T-helper 2 cell treated with Interferon-gamma antibody and Interleukin-4, amounts not matched to agents 100 ng/mL and 5 ng/mL, for 36 hours (primary cell): ENCODE measurements at regions not wholly inside any gene's neighbourhood (a gene's known extent, or its start where the extent isn't known, plus 50 kb on each side); places are given as distances from the start of the nearest gene placed in this dataset.

Source experiments
- intact Hi-C: fragments of 100-400 bp; cut with micrococcal nuclease; formaldehyde crosslinking; loops from one replicate; pipeline ENCODE4 v1.15.1; 2023

DNA sequence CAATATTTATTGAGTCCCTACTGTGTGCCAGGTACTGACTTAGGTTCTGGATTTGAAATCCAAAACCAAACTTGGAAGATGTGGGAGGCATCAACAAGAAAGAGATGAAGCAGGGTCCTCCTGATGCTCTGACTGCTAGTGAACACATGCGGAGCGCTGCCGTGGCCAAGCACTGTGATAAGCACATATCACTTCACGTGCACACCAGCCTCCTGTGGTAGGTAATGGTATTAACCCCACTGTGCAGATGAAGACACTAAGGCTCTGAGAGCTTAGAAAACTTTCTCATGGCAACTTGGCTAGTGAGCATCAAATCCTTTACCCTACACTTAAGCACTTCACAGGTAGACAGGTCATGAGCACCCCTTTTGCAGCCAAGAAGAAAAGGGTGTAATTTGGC lies 216.1 kb downstream of the HAUS1 start:
- intact Hi-C loops, result no loop called here

DNA sequence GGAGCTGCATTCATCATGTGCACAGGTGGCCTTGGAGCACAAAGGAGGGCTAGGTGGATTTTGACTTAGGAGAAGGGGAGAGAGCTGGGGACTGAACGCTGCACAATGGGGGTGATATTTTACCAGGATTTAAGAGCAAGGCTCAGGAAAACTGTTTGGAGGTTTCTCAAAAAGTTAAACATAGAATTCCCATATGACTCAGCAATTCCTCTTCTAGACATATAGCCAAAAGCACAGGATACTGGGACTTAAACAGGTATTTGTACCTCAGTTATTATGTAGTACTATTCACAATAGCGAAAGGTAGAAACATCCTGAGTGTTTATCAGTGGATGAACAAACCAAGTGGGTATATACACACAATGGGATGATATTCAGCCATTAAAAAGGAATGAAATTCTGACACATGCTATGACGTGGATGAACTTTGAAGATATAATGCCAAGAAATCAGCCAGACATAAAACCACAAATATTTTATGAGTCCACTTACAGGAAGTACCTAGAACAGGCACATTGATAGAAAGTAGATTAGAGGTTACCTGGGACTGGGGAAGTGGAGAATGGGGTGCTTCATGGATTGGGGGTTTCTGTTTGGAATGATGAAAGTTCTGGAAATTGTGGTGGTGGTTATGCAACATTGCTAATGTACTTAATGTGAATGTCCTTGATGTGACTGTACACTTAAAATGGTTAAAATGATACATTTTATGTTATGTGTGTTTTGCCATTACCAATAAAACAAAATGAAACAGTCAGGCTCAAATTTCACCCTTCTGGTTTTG lies 216.9 kb downstream of the HAUS1 start:
- intact Hi-C loops, result no loop called here

DNA sequence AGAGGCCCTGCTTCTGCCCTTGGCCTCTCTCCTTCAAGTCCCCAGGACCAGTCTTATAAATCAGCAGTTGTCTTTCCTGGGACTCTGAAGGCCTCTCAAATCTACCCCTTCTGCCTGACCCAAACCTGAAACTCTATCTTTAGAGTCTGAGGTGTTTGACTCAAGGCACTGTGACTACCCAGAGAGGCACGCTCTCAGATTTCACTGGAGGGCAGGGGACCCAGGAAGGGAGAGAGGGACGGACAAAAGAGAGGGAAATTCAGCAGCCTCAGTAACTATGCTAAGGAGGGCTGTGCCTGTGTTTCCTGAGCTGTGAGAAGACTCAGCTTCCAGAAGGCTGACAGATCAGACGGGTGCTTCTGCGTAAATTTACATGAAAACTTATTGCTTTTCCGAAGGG lies 217.8 kb downstream of the HAUS1 start:
- intact Hi-C loops, result no loop called here

DNA sequence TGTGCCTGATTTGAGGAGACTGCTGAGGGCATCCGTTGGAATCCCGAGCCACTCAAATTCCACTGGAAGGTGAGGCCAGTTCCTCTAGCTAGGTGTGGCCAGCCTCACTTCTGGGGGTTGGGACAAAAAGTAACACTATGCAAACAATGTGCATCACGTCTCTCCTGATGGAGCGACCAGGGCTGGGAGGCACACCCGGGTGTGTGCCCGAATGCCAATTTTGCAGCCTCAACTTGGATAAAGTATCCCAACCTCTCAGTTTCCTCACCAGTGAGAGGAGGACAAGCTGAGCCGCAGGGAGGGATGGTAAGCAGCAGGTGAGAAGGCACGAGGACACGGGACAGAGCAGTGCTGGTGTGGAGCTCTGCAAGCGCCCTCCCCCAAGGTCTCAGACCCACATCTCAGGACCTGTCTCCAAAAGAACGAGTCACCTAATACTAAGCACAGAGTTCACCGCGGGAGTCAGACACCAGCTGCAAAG lies 218.3 kb downstream of the HAUS1 start:
- intact Hi-C loops, result no loop called here

DNA sequence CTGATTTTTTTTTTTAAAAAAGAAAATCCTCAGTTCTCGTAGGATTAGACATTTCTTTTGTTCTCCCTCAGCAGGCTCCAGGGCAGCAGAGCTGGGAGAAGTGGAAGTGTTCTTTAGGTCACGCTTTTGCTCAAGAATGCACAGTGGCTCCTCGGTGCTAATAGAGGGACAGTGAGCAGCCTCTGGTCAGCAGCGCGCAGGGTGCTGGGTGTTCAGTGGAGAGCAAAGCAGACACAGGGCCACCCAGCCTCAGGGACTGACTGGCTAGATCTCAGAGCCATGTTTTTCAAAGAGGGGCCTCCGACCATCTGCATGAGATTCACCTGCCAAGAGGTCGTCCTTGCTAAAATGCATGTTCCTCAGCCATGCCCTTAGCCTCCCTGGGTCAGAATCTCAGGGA lies 218.8 kb downstream of the HAUS1 start:
- intact Hi-C loops, result no loop called here

DNA sequence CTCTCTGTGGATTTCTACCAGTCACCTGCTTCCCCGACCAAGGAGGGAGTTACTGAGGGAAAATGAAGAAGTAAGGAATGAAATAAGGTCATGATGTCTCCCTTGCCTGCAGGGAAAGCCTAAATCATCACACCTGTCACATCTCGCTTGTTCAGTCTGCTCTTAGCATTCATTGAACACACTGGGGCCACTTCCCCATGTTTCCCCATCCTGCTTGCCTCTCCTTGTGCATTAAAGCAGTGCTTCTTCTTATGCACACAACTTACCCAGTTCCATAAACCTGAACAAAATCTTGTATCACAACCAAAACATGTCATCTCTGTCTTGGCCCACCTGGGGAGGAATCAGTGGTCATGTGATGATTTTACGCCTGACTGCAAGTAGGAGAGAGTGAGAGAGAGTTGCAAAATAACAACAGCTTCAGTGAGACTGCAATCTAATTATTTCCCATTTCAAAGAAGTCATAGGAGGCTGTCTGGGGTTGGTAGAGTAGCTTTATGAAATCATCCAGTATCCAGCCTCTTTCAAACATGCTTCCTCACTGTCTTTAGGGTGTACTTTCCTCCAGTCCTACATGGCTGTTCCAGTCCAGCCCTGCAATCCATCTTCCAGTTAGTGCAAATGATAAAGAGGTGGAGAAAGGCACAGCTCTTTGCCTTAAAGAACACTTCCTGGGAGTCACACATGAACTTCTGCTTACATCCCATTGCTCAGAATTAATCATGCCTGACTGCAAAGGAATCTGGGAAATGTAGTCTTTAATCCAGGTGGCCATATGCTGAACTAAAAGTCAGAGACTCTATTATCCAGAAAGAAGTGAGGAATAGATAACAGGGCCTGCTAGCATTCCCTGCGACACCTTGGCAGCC lies 220.1 kb downstream of the HAUS1 start:
- intact Hi-C loops, result no loop called here

DNA sequence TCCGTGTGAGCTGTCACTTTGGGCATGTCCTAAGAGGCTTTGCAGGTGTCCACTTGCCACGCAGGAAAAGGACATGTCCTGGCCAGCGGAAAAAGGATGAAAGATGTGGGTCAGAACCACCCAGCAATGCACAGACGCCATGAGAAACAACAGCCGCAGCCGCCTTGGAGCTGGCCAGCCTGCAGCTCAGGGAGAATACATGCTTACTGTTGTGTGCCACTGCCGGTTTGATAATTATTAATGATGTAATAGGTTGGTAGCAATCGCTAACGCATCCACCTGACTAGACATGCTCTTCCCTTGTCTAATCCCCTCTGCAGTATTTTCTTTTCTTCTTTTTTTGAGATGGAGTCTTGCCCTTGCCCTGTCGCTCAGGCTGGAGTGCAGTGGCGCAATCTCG lies 221.7 kb downstream of the HAUS1 start:
- intact Hi-C loops, result no loop called here

DNA sequence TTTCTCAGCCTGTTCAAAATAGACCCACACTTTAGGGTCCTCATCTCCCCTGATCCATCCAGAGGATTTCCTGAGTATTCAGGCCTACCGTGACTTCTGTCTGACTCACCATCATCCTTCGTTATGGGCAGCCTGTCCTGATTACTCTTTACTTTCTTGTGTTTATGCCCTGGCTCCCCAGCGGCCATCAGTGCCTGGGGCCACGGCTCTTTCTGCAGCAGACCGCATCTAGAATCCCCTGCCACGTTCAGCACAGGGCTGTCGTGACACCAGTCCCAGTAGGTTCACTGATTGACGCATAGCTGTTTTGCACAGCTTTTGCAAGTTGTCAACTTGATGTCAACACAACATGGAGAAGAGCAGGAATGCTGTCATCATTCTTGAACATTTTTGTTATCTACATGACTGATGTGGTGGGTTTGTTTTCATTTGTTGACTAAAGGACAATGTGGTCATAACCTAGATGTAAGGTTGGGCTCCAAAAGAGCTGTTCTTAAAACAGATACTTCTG lies 225.6 kb downstream of the HAUS1 start:
- intact Hi-C loops, result no loop called here

DNA sequence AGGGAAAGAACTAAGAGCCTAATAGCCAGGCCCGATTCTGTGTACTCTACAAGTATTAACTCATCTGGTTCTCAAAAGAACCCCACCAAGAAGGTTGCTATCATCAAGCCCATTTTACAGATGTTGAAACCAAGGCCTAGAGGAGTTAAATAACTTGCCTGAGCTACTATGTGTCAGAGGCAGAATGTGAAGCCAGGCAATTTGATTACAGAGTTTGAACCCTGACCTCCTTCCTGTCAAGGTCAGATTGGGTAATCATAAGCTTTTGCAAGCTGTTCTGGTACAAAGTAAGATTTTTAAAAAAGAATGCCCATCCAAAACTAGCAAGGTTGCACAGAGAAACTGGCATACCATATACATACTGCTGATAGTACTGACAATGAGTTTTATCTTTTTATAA lies 227.1 kb downstream of the HAUS1 start:
- intact Hi-C loops, result no loop called here

DNA sequence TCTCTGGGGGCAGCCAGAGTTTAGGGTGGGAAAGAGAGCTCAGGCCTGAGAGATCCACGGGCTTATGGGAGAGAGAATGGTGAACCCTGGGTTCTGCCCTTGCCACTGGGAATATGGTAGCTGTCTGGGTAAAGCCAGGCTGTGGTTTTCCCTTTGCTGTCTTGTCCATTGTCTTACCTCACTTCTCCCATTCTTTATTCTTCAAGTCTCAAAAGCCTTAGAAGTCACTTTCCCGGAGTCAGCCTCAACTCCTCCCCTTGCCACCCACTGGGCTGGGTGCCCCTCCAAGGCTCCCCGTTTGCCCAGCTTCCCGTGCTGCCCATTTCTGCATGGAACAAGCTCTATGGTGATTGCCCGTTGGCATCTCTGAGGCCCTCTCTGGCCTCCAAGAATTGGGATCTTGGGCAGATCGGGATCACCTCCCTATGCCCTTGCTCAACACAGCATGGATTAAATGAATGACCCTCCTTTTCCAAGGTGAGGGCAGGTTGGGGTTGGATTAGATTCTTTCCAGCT lies 228.2 kb downstream of the HAUS1 start:
- intact Hi-C loops, result no loop called here

DNA sequence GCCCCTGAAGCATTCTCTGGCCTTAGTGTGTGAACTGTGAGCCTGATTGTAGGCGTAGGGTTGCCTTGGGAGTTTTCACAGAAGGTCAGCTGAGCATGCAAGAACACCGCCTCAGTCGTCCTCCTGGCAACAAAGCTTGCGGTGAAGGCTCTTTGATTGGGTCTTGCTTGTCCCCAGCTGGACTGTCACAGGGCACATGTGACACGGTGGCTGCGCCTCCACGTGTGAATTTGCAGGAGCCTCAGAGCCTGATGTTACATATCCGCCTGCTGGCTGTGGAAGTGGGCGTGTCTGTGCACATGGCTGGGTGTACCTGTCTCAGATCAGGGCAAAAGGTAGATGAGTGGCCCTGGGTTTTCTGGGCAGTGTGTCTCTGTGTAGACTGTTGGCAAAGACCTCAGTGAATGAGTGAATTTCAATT lies 228.7 kb downstream of the HAUS1 start:
- intact Hi-C loops, result no loop called here

DNA sequence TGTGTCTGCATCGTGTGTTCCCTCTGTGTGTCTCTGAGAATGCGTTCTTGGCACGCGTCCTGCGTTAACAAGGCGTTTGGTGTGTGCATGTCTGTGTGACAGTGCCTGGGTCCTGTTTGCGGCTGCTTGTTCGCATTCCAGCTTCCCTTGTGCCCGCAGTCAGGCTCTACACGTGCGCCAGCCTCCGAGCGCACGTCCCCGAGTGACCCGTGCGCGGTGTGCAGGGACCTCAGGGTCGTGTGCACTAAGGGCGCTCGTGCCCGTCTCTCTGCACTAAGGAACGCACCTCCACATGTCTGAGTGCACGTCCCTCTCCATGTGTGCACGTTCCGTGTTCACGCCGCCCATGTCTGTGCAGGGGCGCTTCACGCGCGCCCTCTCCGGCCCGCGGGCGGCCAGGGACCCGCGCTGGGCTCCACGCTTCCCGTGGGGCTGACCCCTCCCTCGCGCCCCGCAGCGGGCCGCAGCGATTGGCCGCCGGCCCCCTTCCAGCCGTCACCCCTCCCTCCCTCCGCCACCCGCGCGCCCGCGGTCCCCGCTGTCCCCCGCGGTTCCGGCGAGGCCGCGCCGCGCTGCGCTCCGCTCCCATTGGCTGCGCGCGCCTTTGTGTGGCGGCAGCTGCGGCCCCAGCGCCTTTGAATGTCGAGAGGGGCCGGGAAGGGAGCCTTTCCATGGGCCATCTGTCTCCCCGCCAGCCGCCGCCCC lies 229.4 kb downstream of the HAUS1 start:
- intact Hi-C loops, result no loop called here

DNA sequence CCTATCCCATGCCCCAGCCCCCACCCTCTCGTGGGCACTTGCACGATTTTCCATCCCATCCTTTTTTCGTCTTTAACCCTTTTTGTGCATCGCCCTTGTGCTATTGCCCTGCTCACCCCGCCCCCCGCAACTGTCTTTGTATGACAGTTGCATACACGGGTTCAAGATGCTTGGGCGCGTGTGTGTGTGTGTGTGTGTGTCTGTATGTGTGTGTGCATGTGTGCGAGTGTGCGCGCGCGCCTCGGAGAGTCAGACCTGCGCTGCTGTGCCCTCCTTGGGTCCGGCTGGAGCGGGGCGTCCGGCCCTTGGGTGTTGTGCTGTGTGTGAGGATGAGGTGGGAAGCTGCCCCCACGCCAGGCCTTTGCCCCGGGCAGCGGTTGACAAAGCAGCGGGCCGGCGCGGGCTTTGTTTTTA lies 230.7 kb downstream of the HAUS1 start:
- intact Hi-C loops, result loop anchor here (5.0 kb wide), 1 partner anchor 163 kb away; a partner anchor contains a TSS

DNA sequence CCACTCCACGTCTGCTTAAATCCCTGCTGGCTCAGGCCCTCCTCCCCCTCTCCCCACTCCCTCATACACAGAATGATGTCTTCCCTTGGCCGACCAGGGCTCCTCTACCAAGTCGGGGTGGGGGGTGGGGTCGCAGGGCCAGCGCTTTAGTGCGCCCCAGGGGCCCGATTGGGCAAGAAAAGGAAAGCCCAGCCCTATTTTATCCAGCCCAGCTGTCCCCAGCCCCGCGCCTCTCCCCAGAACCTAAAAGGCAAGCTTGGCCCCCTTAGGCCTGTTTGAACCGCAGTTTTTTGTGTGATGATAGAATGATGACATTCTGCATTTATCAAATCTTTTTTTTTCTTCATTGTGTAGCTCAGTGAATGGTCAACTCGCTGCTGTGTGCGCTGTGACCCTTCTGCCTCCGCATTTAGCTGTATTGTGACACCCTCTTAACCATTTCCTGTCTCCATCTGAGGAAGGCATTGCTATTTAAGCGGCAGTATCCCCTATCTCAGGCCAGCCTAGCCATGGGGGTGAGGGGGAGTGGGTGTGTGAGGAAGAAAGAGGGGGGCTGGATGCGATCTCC lies 231.4 kb downstream of the HAUS1 start:
- intact Hi-C loops, result loop anchor here (5.0 kb wide), 1 partner anchor 163 kb away; a partner anchor contains a TSS

DNA sequence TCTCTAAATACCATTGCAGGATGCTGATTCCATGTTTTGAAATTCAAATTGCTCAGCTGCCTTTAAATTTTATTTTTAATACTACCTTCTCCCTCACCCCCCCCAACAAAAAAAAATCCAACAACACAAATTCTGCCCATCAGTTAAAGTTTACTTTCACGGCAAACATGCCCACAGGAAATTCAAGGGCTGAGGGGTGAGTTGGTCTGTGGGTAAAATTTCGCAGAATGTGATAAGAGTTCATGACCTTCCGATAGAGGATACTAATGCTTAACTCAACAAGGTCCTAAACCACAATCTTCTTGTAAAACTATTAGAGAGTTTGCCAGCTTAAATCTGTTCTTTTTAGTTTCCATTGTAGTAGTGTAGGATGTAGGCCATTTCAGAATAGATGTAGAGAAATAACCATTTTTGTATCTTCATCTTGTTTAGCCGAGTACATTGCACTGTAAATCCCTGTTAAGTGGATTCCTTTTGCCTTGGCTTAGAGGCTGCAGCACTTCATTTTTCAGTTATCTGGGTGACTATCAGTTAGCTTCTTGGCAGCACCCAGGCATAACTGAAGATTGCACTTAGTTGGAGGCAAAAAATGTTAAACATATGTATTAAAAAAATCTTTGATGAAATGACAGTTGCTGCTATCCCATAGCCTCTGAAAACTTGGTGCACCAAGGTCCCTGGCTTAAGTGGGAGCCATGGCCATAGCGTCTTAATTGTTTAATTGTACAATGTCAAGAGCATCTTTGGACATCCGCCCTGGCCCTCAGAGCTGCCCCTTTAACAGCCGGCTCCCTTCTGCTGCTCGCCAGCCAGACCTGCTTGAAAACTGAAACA lies 232.3 kb downstream of the HAUS1 start:
- intact Hi-C loops, result loop anchor here (5.0 kb wide), 1 partner anchor 164 kb away; a partner anchor contains a TSS

DNA sequence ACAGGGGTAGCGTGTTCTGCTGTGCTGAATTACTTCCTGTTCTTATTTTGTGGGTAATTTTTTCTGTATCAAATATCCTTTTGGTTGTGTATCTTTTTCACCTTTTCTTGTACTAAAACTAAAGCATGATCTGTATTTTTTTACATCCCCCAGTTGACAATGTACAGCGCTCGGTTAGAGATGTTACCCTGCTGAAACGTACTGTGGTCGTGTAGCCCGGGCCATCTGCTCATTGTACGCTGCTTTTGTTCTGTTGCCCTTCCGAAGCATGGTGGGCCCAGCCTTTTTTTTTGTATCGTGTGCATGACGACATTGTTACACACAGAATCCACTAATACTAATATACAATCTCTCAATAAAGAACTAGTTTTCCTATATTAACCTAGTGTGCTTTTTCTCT lies 233.1 kb downstream of the HAUS1 start:
- intact Hi-C loops, result loop anchor here (5.0 kb wide), 1 partner anchor 165 kb away; a partner anchor contains a TSS

DNA sequence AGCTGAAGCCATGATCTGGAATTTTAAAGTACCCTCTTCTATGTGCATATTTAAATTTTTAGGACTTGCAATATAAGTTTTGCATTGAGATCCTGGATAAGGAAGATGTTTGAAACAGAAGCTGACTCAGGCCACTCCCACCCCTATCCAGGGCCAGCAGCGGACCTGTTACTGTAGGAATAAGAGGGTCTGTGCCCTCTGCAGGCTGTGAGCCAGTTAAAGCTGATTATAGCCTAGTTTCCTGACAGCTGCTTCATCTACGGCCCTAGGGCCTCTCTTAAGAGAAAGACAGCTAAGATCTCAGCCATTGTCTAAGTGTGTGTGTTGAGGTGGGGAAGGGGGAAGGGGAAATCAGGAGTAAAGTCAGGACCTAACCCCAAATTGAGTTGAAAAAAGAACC lies 234.0 kb downstream of the HAUS1 start:
- intact Hi-C loops, result loop anchor here (5.0 kb wide), 1 partner anchor 166 kb away; a partner anchor contains a TSS

DNA sequence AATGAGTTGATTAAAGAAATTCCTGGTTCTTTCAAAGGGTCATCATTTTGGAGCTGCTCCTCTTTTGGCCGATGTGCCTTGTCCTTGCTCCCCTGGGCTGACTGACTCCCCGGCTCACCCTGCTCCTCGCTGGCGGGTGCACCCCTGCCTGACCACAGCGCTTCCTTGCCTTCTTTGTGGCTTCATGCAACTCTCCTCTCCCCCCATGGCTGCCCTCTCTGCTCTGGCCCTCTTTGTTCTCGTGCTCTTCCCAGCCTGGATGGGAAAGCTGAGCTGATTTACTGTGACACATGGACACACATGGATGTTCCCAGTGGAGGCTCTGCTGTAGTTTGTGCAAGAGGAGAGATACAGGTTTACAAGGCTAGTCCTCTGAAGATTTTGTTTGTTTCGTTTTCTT lies 234.6 kb downstream of the HAUS1 start:
- intact Hi-C loops, result loop anchor here (5.0 kb wide), 1 partner anchor 166 kb away; a partner anchor contains a TSS

DNA sequence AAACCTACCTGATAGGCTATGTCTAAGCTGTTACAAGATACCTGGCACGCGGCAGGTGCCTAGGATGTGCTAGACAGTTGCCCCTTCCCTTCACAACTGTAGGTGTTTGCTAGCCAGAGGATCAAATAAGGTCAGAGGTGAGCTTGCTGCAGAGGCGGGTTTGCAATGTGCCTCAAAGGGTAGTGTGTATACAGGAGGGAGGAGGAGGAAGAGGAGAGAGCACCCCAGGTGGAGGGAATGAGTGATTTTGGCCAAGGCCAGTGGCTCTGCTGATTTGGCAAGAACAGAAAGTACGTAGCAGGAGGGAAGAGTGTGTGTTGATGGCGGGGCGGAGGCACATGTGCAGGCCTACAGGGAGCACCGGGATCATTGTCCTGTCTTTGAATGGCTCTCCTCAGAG lies 236.5 kb downstream of the HAUS1 start:
- intact Hi-C loops, result loop anchor here (10.0 kb wide), 1 partner anchor 186 kb away; no protein-coding TSS in a partner anchor
